SJSA1 (cell line): ENCODE measurements at regions not wholly inside any gene's neighbourhood (a gene's known extent, or its start where the extent isn't known, plus 50 kb on each side); places are given as distances from the start of the nearest gene placed in this dataset.

Experiments used
- DNase-seq, 2 experiments: peaks; one replicate each; pipeline ENCODE4 v3.0.0-alpha.2; 2015 to 2020; ENCODE audit warnings: low spot score in 2 of 2, low read depth in 1 of 2
- H3K27ac ChIP-seq: fragments of 250-450 bp; sonication (Bioruptor Pico); 2 replicates; pipeline ENCODE4 v1.5.1; 2020; ENCODE audit warnings: mild to moderate bottlenecking, moderate library complexity
- H3K27me3 ChIP-seq: fragments of 250-450 bp; sonication (Bioruptor Pico); replicated peaks from 2 replicates; pipeline ENCODE4 v1.5.1; 2020; ENCODE audit warnings: mild to moderate bottlenecking, moderate library complexity
- H3K36me3 ChIP-seq: fragments of 250-450 bp; sonication (Bioruptor Pico); 2 replicates; pipeline ENCODE4 v1.5.1; 2020; ENCODE audit warnings: mild to moderate bottlenecking
- H3K4me1 ChIP-seq: fragments of 250-450 bp; sonication (Bioruptor Pico); replicated peaks from 2 replicates; pipeline ENCODE4 v1.6.1; 2021; ENCODE audit warnings: mild to moderate bottlenecking
- H3K4me3 ChIP-seq: fragments of 250-450 bp; sonication (Bioruptor Pico); 2 replicates; pipeline ENCODE4 v1.5.1; 2020; ENCODE audit warnings: mild to moderate bottlenecking
- H3K9me3 ChIP-seq: fragments of 250-450 bp; sonication (Bioruptor Pico); replicated peaks from 2 replicates; pipeline ENCODE4 v1.5.1; 2020; ENCODE audit warnings: mild to moderate bottlenecking

DNA sequence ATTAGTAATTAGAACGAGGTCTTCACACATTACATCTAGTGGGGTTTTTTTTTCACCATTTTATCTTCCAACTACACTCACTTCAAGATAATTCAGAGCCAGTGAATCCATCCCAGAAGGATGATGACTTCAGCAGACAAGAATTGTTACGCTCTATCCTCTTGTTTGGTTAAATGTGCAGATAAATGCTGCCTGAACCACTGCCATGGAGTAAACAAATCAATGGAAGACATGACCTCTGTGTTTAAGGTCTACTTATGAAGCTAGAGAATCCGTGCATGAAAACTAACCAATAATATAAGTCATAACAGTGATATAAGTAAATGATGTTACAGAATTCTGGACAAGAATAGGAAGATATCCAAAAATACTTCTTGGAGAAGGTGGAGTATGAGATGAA, 602.6 kb downstream of the TLR4 start:
- no peak for DNase-seq
- Histone ChIP-seq H3K27ac (no peak overlapping the region), H3K27me3 (no peaks in the 10 kb centered on the region), H3K9me3 (no peaks in the 10 kb centered on the region; the same call in 1 of the 2 replicates), H3K36me3 (no peaks in the 10 kb centered on the region), H3K4me1 (no peaks in the 10 kb centered on the region), H3K4me3 (no peak overlapping the region)

DNA sequence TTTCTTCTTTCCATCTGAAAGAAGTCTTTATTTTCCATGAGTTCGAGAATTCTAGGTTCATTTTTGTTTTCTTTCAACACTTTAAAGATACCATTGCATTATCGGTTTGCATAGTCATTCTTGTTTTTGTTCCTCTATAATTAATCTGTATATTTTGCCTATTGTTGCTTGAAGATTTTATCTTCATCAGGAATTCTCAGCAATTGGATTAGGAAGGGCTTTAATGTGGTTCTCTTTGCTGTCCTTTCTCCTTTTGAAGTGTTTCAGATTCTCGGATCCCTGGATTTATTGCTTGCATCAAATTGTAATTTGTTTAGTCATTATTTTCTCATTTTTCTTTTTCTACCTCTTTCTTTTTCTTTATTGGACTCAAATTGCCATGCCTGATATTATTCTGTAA, 609.8 kb downstream of the TLR4 start:
- H3K4me1 ChIP-seq: no peaks in the 10 kb centered on the region
- no peak overlapping the region for H3K4me3 ChIP-seq
- H3K27ac ChIP-seq: no peak overlapping the region
- no peak for DNase-seq
- no peaks in the 10 kb centered on the region for H3K9me3 ChIP-seq
- no peaks in the 10 kb centered on the region for H3K27me3 ChIP-seq
- no peaks in the 10 kb centered on the region for H3K36me3 ChIP-seq

DNA sequence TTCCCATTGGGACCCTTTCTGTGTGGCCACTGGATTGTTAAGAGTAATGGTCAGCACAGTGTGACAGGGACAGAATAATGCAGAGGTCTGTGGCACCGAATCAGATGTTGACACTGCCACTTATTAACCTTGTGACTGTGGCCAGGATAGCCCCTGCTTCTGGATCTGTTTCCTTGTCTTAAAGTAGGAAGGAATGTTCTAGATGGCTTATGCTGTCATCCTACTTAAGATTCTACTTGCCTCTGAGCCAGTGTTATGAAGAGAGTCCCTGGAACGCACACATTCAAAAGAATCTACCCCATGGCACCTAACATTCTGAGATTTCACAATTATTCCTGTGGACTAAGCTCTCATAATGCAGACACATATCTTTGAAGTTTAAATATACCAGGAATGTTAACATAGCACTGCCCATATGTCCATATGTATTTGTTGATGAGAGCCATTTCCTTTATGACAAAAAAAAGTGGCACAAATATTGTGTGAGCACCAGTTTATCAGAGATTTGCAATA, 612.7 kb downstream of the TLR4 start:
- Histone ChIP-seq H3K9me3 (no peaks in the 10 kb centered on the region), H3K4me3 (no peak overlapping the region), H3K27me3 (no peaks in the 10 kb centered on the region), H3K27ac (no peak overlapping the region), H3K36me3 (no peaks in the 10 kb centered on the region), H3K4me1 (no peaks in the 10 kb centered on the region)
- DNase-seq: no peak

- no peak overlapping the region for H3K4me3 ChIP-seq
- H3K27ac ChIP-seq: no peak overlapping the region
- no peak for DNase-seq
- H3K4me1 ChIP-seq: no peaks in the 10 kb centered on the region
- H3K36me3 ChIP-seq: no peaks in the 10 kb centered on the region
- H3K27me3 ChIP-seq: no peaks in the 10 kb centered on the region
- H3K9me3 ChIP-seq: no peaks in the 10 kb centered on the region
Observed at GRCh38 chr9:118318770-118319431, 614.7 kb downstream of the TLR4 start.

DNA sequence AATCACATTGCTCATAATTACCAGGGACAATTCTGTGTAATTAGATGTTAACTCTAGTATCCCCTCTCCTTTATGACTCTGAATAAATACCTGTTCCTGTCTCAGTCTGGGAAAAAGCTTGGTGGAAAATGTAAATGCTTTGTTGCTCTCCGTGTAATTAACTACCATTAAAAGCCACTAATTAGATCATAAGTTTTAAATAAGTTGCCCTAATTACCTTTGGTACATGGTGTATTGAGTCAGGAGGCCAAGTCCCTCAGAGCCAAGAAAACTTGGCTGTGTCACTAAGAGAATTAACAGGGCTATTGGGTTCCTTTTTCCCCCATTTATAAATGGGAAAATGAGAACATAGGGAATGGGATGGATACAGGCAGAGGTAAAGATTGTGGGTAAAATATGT, 617.6 kb downstream of the TLR4 start:
- Histone ChIP-seq H3K4me3 (no peak overlapping the region), H3K9me3 (no peaks in the 10 kb centered on the region), H3K36me3 (no peaks in the 10 kb centered on the region), H3K27ac (no peak overlapping the region), H3K27me3 (no peaks in the 10 kb centered on the region), H3K4me1 (no peaks in the 10 kb centered on the region)
- DNase-seq: no peak

DNA sequence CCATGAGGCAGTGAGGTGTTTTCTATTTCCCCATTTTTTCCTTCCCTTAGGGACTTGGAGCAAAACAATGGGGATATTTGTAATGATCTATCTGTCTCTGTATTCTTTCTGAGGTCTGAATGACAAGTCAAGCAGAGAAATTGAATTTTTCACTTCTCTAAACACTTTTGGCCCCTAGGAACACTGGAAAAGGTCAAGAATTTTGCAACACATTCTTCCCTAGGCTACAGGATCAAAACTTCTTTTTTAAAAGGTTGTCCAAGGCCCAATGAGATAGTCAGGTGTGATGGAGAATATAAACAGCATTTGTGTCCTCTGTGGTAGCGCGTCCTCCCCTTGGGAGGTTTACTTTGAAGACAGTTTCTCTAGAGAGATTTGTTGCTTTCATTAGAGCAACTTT, 620.5 kb downstream of the TLR4 start:
- H3K36me3 ChIP-seq: no peaks in the 10 kb centered on the region
- H3K27ac ChIP-seq: no peak overlapping the region
- no peaks in the 10 kb centered on the region for H3K4me1 ChIP-seq
- H3K4me3 ChIP-seq: no peak overlapping the region
- H3K27me3 ChIP-seq: no peaks in the 10 kb centered on the region
- H3K9me3 ChIP-seq: no peaks in the 10 kb centered on the region
- no peak for DNase-seq

DNA sequence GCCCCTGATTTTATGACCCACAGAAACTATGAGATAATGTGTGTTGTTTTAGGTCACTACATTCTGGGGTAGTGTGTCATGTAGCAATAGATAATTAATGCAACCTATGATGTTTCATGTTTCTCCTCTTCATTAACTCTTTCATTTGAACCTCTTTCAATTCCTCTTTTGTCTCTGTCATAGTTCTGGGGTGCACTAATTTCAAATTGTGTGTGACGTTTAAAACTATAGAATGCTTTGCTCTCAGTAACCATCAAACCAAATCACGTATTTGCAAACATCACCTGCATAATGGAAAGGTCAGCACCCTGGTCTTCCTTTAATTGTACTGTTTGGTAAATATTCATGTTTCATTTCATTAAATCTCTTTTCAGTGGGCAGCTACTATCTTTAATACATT, 621.6 kb downstream of the TLR4 start:
- Histone ChIP-seq H3K27ac (no peak overlapping the region), H3K4me3 (no peak overlapping the region), H3K9me3 (no peaks in the 10 kb centered on the region), H3K36me3 (no peaks in the 10 kb centered on the region), H3K27me3 (no peaks in the 10 kb centered on the region), H3K4me1 (no peaks in the 10 kb centered on the region)
- no peak for DNase-seq

DNA sequence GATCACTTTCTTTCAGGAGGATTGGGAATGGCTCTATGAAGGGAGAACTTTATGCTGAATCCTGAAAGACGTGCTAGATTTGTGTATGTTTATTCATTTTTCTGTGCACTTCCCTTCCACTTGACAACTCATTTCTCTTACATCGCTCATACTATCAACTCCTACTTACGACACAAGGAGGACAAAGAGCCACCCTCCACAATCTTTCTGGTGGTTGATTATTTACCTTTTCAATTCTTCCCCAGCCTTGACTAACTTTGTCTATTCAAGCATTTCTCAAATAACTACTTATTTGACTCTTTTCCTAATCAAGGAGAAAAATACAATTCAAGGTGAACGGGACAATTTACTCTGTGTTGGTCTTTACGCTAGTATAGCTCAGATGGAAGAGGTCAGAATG, 622.1 kb downstream of the TLR4 start:
- no peak for DNase-seq
- H3K4me1 ChIP-seq: no peaks in the 10 kb centered on the region
- no peaks in the 10 kb centered on the region for H3K36me3 ChIP-seq
- no peak overlapping the region for H3K27ac ChIP-seq
- no peak overlapping the region for H3K4me3 ChIP-seq
- H3K27me3 ChIP-seq: no peaks in the 10 kb centered on the region
- no peaks in the 10 kb centered on the region for H3K9me3 ChIP-seq

DNA sequence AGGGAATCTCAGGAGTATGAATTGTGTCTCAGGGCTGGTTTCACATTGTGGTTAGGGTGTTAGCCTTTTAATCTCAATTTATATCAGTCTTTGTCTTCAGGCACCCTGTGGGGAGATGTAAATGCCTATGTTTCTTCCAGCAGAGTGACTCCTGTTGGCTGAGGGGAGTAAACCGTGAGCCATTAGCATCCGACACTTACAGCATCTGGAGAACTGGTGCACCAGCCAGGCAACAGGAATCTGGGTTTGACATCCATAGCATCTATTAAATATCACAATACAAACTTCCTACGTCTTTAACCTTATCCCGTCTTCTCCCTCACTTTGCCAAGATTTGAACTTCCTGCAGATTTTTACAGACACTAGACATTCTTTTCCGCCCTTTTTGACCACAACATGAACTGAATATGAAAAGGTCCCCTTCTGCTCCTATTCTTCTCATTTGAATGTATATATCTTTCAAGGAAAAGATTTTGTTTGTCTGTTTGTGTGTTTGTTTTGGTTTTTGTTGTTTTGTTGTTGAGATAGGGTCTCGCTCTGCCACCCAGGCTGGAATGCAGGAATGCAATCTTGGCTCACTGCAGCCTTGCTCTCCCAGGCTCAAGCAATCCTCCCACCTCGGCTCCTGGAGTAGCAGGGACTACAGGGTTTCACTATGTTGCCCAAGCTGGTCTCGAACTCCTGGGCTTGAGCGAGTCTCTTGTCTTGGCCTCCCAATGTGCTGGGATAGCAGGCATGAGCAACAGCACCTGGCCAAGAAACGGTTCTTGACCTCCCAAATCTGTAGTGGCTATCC, 626.2 kb downstream of the TLR4 start:
- Histone ChIP-seq H3K4me1 (no peaks in the 10 kb centered on the region), H3K4me3 (no peak overlapping the region), H3K36me3 (no peaks in the 10 kb centered on the region), H3K9me3 (no peaks in the 10 kb centered on the region), H3K27me3 (no peaks in the 10 kb centered on the region), H3K27ac (no peak overlapping the region)
- no peak for DNase-seq

- Histone ChIP-seq H3K9me3 (no peaks in the 10 kb centered on the region), H3K36me3 (no peaks in the 10 kb centered on the region), H3K27me3 (no peaks in the 10 kb centered on the region), H3K4me3 (no peak overlapping the region), H3K4me1 (no peaks in the 10 kb centered on the region), H3K27ac (no peak overlapping the region)
- DNase-seq: no peak
Observed at GRCh38 chr9:118331622-118332045, 627.4 kb downstream of the TLR4 start.

- Histone ChIP-seq H3K27ac (no peak overlapping the region), H3K27me3 (no peaks in the 10 kb centered on the region), H3K9me3 (no peaks in the 10 kb centered on the region), H3K4me3 (no peak overlapping the region), H3K4me1 (no peaks in the 10 kb centered on the region), H3K36me3 (no peaks in the 10 kb centered on the region)
- no peak for DNase-seq
Observed at GRCh38 chr9:118336250-118336942, 632.2 kb downstream of the TLR4 start.

GRCh38 chr9:118336943-118337330, 632.7 kb downstream of the TLR4 start:
- no peak for DNase-seq
- no peaks in the 10 kb centered on the region for H3K27me3 ChIP-seq
- no peaks in the 10 kb centered on the region for H3K9me3 ChIP-seq
- no peak overlapping the region for H3K4me3 ChIP-seq
- H3K36me3 ChIP-seq: no peaks in the 10 kb centered on the region
- H3K27ac ChIP-seq: no peak overlapping the region
- no peaks in the 10 kb centered on the region for H3K4me1 ChIP-seq

GRCh38 chr9:118360036-118360435, 655.8 kb downstream of the TLR4 start:
- Histone ChIP-seq H3K27ac (no peak overlapping the region), H3K4me1 (no peaks in the 10 kb centered on the region), H3K4me3 (no peak overlapping the region), H3K36me3 (no peaks in the 10 kb centered on the region), H3K27me3 (no peaks in the 10 kb centered on the region), H3K9me3 (no peaks in the 10 kb centered on the region)
- DNase-seq: no peak

DNA sequence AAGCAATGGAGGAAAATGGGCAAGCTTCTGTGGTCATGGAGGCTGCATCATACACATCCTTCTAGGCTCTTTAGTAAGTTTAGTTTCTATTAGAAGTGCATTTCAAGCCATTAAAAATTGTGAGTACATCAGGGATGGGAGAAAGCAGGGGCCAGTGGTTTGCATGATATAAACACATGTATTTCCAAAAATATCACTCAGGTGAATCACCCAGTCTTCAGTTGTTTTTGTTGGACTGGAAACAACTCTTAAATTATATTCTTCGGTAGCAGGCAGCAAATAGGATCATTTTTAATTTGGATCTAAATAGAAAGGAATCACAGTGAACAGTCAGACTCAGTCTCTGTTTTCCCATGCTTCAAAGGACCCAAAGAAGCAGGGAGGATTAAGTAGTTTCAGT, 657.9 kb downstream of the TLR4 start:
- Histone ChIP-seq H3K27me3 (no peaks in the 10 kb centered on the region), H3K27ac (no peak overlapping the region), H3K9me3 (no peaks in the 10 kb centered on the region), H3K36me3 (no peaks in the 10 kb centered on the region), H3K4me3 (no peak overlapping the region), H3K4me1 (no peaks in the 10 kb centered on the region)
- DNase-seq: no peak
